ENCODE measurements at regions not wholly inside any gene's neighbourhood (a gene's known extent, or its start where the extent isn't known, plus 50 kb on each side); places are given as distances from the start of the nearest gene placed in this dataset.
A peak's percentile ranks its signal among the peaks of the same experiment; 100 is the strongest.
"Not testable (repeated sequence)": the region's sequence is repeated elsewhere in the genome, so short reads cannot be mapped to it uniquely, and the experiment has no call there.

DNA sequence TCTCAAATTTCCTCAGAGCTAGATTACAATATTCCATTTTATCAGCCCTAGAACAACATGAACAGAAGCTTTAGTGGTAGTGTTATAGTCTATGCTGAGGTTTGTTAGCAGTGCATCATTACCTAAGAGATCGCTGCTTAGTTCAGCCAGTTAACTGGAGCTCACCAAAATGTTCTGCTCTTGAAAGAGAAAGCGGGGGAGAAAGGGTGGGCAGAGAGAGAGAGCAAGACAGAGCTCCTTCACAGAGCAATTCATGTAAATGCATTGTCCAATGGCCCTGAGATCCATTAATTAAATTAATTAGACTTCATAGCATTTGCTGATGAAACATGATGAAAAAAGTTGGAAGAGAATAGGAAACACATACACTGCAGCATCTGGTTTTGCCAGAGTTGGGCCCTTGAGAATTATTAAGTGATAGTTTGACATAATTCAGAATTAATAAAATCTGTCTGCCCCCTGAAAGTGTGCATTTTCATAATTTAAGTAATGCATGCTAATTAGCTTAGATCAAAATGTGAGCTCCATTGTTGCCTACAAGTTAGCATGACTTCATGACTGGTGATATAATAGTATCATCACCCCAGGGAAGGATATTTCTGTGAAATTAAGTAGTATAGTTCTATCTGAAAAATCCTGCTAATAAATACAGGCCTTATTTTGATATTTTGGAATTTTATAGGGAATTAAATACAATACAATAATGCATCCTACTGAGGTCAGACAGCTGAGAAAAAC is 86.9 kb upstream of the LYSMD4 start:
- DNase-seq, result no peak

DNA sequence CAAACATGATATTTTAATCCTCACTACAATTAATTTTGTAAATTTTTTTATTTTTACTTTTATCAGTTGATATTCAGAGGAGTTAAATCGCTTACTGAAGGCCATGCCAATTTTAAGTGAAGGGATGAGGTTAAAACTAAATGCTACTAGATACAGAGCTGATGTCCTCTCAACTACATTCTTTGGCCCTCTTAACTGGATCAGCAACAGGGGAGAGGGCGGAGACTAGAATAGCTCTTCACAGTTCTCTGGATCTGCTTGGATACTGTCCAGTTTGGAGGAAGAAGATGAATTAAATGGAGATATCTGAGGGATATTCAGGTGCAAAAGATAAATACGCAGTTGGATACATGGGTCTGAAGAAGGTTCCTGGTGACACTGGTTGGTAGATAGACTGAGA is 85.6 kb upstream of the LYSMD4 start:
- DNase-seq, result no peak

DNA sequence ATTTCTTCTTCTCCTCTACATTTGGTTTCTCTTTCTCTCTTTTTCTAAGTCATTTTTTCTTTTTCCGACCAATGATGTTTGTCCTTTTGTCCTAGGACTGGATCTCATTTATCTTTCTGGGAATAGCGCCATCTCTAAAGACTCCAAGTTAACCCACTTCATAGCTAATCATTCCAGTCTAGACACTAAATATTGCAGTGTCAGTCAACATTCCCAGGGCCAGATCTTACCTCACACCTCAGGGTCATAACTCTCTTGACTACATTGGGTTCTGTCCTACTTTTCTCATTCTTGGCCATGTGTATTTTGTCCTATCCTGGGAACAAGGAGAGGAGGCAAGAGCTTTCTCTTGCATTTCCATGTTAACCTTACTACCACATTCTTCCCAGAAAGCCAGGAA is 83.6 kb upstream of the LYSMD4 start:
- not testable (repeated sequence) for DNase-seq

DNA sequence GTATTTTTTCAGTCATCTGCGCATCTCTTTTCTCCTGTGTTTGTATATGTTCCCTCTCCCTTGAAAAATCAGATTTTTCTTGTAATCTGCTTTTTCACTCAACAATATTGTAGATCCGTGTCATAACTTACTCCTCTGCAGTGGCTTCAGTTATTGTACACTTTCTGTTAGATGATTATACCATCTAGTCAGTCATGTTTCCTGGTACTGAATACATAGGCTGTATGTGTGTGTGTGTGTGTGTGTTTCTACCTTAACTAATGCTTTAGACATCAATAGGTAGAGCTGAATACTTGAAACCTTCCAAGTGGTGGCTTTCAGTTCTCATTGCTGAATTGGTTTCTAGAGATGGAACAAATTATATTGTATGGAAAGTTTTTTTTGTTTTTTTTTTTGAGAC is 77.4 kb upstream of the LYSMD4 start:
- DNase-seq, result not testable (repeated sequence)

DNA sequence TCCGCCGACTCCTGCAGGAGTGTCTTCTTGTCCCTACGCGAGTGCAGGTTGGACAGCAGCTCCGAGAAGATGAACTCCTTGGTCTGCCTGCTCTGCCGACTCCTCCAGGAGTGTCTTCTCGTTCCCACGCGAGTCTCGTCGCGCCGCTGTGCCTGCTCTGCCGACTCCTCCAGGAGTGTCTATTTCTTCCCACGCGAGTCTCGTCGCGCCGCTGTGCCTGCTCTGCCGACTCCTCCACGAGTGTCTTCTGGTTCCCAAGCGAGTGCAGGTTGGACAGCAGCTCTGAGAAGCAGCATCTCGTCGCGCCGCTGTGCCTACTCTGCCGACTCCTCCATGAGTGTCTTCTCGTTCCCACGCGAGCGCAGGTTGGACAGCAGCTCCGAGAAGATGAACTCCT is 66.6 kb upstream of the LYSMD4 start:
- DNase-seq, result not testable (repeated sequence)

DNA sequence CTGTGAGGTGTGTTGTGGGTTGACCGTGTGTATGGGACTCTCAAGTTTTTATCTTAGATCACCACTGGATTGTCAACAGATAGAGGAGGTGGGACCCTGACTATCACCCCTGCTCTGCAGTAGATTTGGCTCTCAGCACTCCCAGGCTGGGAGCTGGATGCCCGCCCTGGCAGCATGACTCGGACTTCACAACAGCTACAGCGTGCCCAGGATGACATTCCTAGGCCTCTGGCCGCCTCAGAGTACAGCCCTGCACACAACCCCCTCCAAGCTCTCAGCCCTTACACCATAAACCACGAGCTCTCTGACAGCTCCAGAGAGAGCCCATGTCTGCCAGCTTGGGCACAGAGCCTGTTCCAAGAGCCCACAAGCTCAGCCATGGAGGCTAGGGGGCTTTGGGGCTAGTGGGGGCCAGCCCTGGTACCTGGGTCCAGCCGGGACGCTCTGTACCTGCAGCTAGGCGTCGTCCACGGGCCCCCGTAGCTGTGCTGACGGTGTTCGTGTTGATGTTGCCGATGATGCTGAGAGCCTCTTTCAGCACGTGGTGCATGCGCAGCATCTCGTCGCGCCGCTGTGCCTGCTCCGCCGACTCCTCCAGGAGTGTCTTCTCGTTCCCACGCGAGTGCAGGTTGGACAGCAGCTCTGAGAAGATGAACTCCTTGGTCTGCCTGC is 66.1 kb upstream of the LYSMD4 start:
- not testable (repeated sequence) for DNase-seq

DNA sequence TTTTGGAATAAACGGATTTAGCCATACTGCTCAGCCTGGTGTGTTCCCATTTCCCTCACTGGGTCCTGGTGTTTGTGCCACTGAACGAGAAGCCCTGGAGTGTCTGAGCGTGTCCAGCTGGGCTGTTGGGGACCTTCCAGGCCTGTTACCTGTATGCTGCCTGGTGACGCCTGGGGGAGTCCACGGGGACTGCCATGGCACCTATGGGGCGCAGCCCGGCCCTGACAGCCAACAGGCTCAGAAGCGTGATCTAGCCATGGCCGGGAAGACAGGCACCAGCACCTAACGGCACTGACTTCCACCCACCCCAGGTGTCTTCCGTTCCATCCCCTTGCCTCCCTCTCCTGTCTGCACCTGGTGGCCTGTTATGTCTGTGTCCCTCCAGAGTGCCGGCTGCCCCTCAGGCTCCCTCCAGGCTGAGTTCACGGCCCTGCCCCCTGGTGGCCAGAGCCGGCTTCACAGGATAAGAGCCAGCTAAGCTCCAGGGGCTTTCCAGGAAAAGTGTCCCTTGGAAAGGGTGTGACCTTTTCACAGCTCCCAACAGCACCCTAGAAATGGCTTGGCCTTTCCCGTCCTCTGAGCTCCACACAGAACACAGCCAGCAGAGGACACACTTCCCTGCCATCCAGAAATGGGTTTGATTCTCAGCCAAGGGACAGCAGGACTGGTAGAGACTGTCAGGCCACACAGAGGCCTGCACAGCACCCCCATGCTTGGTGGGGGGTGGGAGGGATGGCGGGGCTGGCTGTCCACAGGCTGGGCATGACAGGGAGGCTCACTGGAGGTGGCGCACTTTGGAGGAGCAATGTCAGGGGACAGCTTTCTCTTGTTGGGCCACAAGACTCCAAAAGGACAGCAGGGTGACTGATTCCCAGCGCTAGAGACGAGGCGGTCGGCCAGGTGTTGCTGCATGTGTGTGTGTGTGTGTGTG is 64.0 kb upstream of the LYSMD4 start:
- DNase-seq, result not testable (repeated sequence)

DNA sequence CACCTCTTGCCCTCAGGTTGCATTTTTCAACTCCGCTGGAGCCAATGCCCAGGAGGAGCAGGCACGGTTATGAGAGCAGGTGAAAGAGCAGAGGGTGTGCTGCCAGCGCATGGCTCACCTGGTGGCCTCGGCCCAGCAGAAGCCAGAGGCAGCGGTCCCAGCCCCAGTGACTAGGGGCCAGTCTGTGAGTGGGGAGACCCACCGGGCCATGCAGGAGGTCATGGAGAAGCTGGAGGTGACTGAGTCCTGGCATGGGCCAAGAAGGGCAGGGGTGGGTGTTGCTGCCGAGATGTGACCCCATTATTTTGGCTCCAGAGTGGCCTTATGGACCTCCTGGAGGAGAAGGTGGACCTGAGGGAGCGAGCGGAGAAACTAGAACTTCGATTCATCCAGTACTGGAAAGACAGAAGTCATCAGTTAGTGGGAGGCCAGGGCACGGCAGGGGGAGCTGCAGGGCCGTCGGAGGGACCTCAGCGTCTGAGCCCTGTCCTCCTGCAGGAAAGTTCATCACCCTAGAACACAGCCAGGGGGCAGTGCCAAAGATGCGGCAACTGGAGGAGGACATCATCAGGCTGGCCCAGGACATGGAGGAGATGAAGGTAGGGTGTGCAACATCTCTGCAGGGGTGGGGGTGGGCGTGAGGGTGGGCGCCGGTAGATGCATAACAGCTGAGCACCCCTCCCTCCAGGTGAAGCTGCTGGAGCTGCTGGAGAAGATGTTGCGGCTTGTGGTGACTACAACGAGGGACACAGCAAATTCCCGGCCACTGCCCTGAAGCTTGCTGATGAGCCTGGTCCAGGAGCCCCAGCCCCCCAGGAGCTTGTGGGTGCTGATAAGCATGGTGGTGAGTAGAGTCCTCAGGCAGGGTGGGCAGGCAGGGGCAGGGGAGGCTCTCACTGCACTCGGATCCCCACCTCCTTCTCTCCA is 58.9 kb upstream of the LYSMD4 start:
- peak; percentile 61 for DNase-seq

DNA sequence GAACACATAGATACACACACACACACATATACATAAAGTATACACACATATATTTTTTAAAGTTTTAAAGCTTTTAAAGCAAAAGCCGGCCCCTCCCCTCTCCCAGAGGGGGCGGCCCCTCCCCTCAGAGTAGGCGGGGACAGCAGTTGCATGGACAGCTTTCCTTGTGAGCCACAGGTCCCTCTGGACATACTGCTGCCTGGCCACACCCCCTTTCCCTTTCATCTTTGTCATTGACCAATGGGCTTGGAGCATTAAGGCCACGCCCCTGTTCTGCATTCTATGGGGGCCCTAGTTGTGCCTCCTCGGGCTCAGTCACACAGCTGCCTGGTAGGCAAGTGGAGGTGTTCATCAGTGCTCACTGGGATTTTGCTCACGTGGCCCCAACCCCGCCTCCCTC is 57.5 kb upstream of the LYSMD4 start:
- DNase-seq, result peak; percentile 60

DNA sequence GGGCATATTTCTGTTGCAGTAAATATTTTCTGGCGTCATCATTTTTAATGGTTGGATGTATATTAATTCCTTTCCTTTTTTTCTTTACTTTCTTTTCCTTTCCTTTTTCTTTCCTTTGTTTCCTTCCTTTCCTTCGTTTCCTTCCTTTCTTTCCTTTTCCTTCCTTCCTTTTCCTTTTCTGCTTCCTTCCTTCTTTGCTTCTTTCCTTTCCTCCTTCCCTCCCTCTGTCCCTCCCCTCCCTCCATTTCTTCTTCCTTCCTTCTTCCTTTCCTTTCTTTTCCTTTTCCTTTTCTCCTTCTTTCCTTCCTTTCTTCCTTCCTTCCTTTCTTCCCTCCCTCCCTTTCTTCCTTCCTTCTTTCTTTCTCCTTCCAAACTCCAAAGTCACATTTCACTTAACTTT is 54.9 kb upstream of the LYSMD4 start:
- DNase-seq, result no peak

DNA sequence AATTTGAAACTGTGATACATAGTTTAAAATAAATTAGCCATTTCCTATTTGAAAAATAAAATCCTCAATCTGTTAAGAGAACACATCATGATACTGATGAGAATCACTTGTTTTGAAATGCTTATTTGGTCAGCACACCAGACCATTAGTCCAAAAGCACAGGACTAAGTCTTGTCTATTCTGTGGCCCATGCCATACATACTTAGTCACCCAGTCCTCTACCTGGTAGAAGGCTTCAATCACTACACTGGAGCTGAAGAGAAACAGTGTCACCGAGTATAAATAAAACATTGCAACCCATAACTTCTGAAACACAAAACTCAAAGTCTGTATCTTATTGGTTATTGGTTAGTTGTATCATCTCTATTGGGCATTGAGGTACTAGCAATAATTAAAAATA is 51.6 kb upstream of the LYSMD4 start:
- not testable (repeated sequence) for DNase-seq

DNA sequence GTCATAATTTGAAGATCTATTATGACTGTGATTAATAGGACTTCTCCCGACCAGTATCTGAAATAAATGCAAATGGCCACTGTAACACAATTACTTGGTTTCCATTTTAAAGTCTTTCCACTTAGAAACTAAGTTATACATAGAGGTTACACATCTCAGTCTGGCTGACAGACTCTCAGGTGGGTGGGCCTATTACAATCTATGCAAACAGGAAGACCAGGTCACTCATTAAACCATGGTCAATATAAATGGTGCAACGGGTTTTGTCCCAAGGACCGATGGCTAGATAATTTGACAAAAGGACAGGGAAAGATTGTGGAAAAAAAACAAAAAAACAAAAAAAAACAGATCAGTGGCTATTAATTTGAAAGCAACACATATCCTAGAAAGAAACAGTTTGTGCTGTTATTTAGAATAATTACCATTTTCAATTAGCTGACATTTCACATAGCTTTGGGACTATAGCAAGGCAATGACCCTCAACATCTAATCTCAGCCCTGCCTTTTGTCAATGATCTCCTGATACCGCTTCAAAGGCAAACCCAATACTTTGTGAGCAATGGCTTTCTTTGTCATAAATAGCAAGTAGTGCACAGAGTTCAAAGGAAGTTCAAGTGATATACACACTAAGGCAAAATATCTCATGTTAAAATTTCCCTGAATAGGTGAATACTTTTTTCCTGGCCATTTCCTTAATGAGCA is 50.8 kb upstream of the LYSMD4 start:
- DNase-seq, result not testable (repeated sequence)
